WTC11 (cell line): ENCODE measurements at regions not wholly inside any gene's neighbourhood (a gene's known extent, or its start where the extent isn't known, plus 50 kb on each side); places are given as distances from the start of the nearest gene placed in this dataset.

Experiments
- ATAC-seq: fragments of 200-7000 bp; cut with Tn5 transposase; 2 replicates; pipeline ENCODE4 v1.10.0; 2021; ENCODE audit warnings: mild to moderate bottlenecking, moderate library complexity
- CTCF ChIA-PET: fragments of 300-600 bp; sonication (Branson Sonifier 250); formaldehyde crosslinking; loops from one replicate; lab custom pipeline; 2021; ENCODE audit warnings: antibody characterized with exemption; lab: Charles Lee
- POLR2A ChIA-PET: fragments of 350-600 bp; sonication (Branson Sonifier 250); formaldehyde crosslinking; loops from one replicate; lab custom pipeline; 2021; ENCODE audit warnings: antibody characterized with exemption; lab: Charles Lee
- DNase-seq: peaks from one replicate; pipeline ENCODE4 v3.0.0; 2021; ENCODE audit warnings: low spot score
- H3K27ac Mint-ChIP-seq: 2 replicates; pipeline ENCODE4 v1.8.0; 2021; ENCODE audit warnings: mixed read lengths
- H3K27me3 Mint-ChIP-seq: 2 replicates; pipeline ENCODE4 v1.8.0; 2021; ENCODE audit warnings: low read depth, mild to moderate bottlenecking, moderate library complexity, mixed read lengths
- H3K36me3 Mint-ChIP-seq: 2 replicates; pipeline ENCODE4 v1.8.0; 2021; ENCODE audit warnings: mixed read lengths
- H3K4me1 Mint-ChIP-seq: 2 replicates; pipeline ENCODE4 v1.8.0; 2022; ENCODE audit warnings: mixed read lengths
- H3K4me3 Mint-ChIP-seq: 2 replicates; pipeline ENCODE4 v1.8.0; 2021; ENCODE audit warnings: mild to moderate bottlenecking, moderate library complexity, mixed read lengths
- H3K9me3 Mint-ChIP-seq: 2 replicates; pipeline ENCODE4 v1.8.0; 2021; ENCODE audit warnings: mixed read lengths
- CREB1 ChIP-seq: sonication (generic); formaldehyde crosslinking; IDR thresholded peaks from 2 replicates; pipeline ENCODE4 v1.8.0; 2023; ENCODE audit warnings: mild to moderate bottlenecking, missing genetic modification reagents
- E2F4 ChIP-seq: sonication (generic); formaldehyde crosslinking; IDR thresholded peaks from 2 replicates; pipeline ENCODE4 v1.8.1; 2022; ENCODE audit warnings: low read depth, mild to moderate bottlenecking, moderate library complexity, missing genetic modification reagents, borderline replicate concordance
- E2F5 ChIP-seq: sonication (generic); formaldehyde crosslinking; IDR thresholded peaks from 2 replicates; pipeline ENCODE4 v1.8.1; 2022; ENCODE audit warnings: mild to moderate bottlenecking, moderate library complexity, missing genetic modification reagents
- FOXJ3 ChIP-seq: sonication (generic); formaldehyde crosslinking; IDR thresholded peaks from 2 replicates; pipeline ENCODE4 v1.9.0; 2021; ENCODE audit warnings: missing genetic modification reagents, mild to moderate bottlenecking, borderline replicate concordance
- GABPB1 ChIP-seq: sonication (generic); formaldehyde crosslinking; IDR thresholded peaks from 2 replicates; pipeline ENCODE4 v1.8.1; 2023; ENCODE audit warnings: mild to moderate bottlenecking, missing genetic modification reagents
- GTF2I ChIP-seq: fragments of 250-450 bp; sonication (Bioruptor Pico); conservative IDR thresholded peaks from 2 replicates; pipeline ENCODE4 v1.4.0; 2021; ENCODE audit warnings: mild to moderate bottlenecking
- IRF2 ChIP-seq: sonication (generic); formaldehyde crosslinking; IDR thresholded peaks from 2 replicates; pipeline ENCODE4 v1.8.0; 2022; ENCODE audit warnings: low read depth, missing genetic modification reagents, borderline replicate concordance
- JAZF1 ChIP-seq: fragments of 250-450 bp; sonication (Bioruptor Pico); IDR thresholded peaks from 2 replicates; pipeline ENCODE4 v1.9.0; 2021; ENCODE audit warnings: moderate library complexity, mild to moderate bottlenecking, inconsistent platforms
- KAT7 ChIP-seq: sonication (generic); formaldehyde crosslinking; IDR thresholded peaks from 2 replicates; pipeline ENCODE4 v1.8.1; 2023; ENCODE audit warnings: missing genetic modification reagents, mild to moderate bottlenecking, borderline replicate concordance
- MXD4 ChIP-seq: fragments of 250-450 bp; sonication (Bioruptor Pico); IDR thresholded peaks from 2 replicates; pipeline ENCODE4 v1.8.0; 2021; ENCODE audit warnings: mild to moderate bottlenecking, moderate library complexity, borderline replicate concordance
- NFYB ChIP-seq: sonication (generic); formaldehyde crosslinking; conservative IDR thresholded peaks from 2 replicates; pipeline ENCODE4 v1.8.0; 2022; ENCODE audit warnings: low read depth, missing genetic modification reagents
- OVOL2 ChIP-seq: fragments of 250-450 bp; sonication (Bioruptor Pico); IDR thresholded peaks from 2 replicates; pipeline ENCODE4 v1.9.0; 2021; ENCODE audit warnings: mild to moderate bottlenecking, borderline replicate concordance
- PREB ChIP-seq: sonication (generic); formaldehyde crosslinking; IDR thresholded peaks from 2 replicates; pipeline ENCODE4 v1.8.1; 2022; ENCODE audit warnings: mild to moderate bottlenecking, missing genetic modification reagents, moderate library complexity, borderline replicate concordance
- PRRX2 ChIP-seq: fragments of 250-450 bp; sonication (Bioruptor Pico); IDR thresholded peaks from 2 replicates; pipeline ENCODE4 v1.8.0; 2021; ENCODE audit warnings: mild to moderate bottlenecking
- RELA ChIP-seq: sonication (generic); formaldehyde crosslinking; IDR thresholded peaks from 2 replicates; pipeline ENCODE4 v1.8.1; 2022; ENCODE audit warnings: missing genetic modification reagents, mild to moderate bottlenecking, borderline replicate concordance
- SMAD3 ChIP-seq: sonication (generic); formaldehyde crosslinking; IDR thresholded peaks from 2 replicates; pipeline ENCODE4 v1.8.0; 2022; ENCODE audit warnings: missing genetic modification reagents, mild to moderate bottlenecking, borderline replicate concordance
- SP1 ChIP-seq: sonication (generic); formaldehyde crosslinking; conservative IDR thresholded peaks from 2 replicates; pipeline ENCODE4 v1.8.1; 2022; ENCODE audit warnings: missing genetic modification reagents
- TEAD1 ChIP-seq: sonication (generic); formaldehyde crosslinking; IDR thresholded peaks from 2 replicates; pipeline ENCODE4 v1.8.0; 2022; ENCODE audit warnings: mild to moderate bottlenecking, missing genetic modification reagents
- TEAD4 ChIP-seq: sonication (generic); formaldehyde crosslinking; IDR thresholded peaks from 2 replicates; pipeline ENCODE4 v1.8.0; 2022; ENCODE audit warnings: mild to moderate bottlenecking, missing genetic modification reagents
- USF1 ChIP-seq: sonication (generic); formaldehyde crosslinking; IDR thresholded peaks from 2 replicates; pipeline ENCODE4 v1.8.0; 2022; ENCODE audit warnings: mild to moderate bottlenecking, missing genetic modification reagents
- USF2 ChIP-seq: sonication (generic); formaldehyde crosslinking; IDR thresholded peaks from 2 replicates; pipeline ENCODE4 v1.8.1; 2023; ENCODE audit warnings: mild to moderate bottlenecking, missing genetic modification reagents, moderate library complexity
- ZBTB21 ChIP-seq: sonication (generic); formaldehyde crosslinking; IDR thresholded peaks from 2 replicates; pipeline ENCODE4 v1.8.1; 2023; ENCODE audit warnings: mild to moderate bottlenecking, missing genetic modification reagents, borderline replicate concordance
- ZNF138 ChIP-seq: sonication (generic); formaldehyde crosslinking; conservative IDR thresholded peaks from 2 replicates; pipeline ENCODE4 v1.8.1; 2022; ENCODE audit warnings: mild to moderate bottlenecking, moderate library complexity, missing genetic modification reagents
- ZNF232 ChIP-seq: sonication (generic); formaldehyde crosslinking; IDR thresholded peaks from 2 replicates; pipeline ENCODE4 v1.8.0; 2022; ENCODE audit warnings: mild to moderate bottlenecking, missing genetic modification reagents
- ZNF396 ChIP-seq: fragments of 250-450 bp; sonication (Bioruptor Pico); IDR thresholded peaks from 2 replicates; pipeline ENCODE4 v1.8.0; 2021; ENCODE audit warnings: mild to moderate bottlenecking, moderate library complexity, borderline replicate concordance
- ZNF532 ChIP-seq: fragments of 250-450 bp; sonication (Bioruptor Pico); IDR thresholded peaks from 2 replicates; pipeline ENCODE4 v1.9.0; 2021; ENCODE audit warnings: mild to moderate bottlenecking, borderline replicate concordance

- H3K4me1 Mint-ChIP-seq = peaks cover 27% of the 10 kb centered on the region
- peaks cover 4% of the 10 kb centered on the region for H3K9me3 Mint-ChIP-seq
- CTCF ChIA-PET = no interaction called here
- H3K27ac Mint-ChIP-seq = peak overlapping the region; percentile 22; the same call in 1 of the 2 replicates
- H3K27me3 Mint-ChIP-seq = no peaks in the 10 kb centered on the region
- DNase-seq (no peak), ATAC-seq (peak; percentile 61)
- H3K4me3 Mint-ChIP-seq = no peak overlapping the region
- TF ChIP-seq ZBTB21 (no peak), MXD4 (no peak), CREB1 (CRISPR knock-in tag) (no peak), SMAD3 (CRISPR knock-in tag) (no peak), SP1 (CRISPR knock-in tag) (no peak), KAT7 (CRISPR knock-in tag) (no peak), PREB (CRISPR knock-in tag) (no peak), TEAD1 (CRISPR knock-in tag) (no peak), FOXJ3 (no peak), JAZF1 (CRISPR knock-in tag) (no peak), ZNF232 (CRISPR knock-in tag) (no peak), RELA (CRISPR knock-in tag) (no peak), ZNF396 (CRISPR knock-in tag) (no peak), USF1 (no peak), TEAD4 (CRISPR knock-in tag) (no peak)
- no peaks in the 10 kb centered on the region for H3K36me3 Mint-ChIP-seq
- POLR2A ChIA-PET = no interaction called here
Measured at GRCh38 chr6:134493789-134494188, 175.9 kb upstream of the SGK1 start.

- TF ChIP-seq NFYB = no peak
- no peak for TF ChIP-seq GABPB1 (CRISPR knock-in tag)
- no peak for TF ChIP-seq GTF2I (CRISPR knock-in tag)
- TF ChIP-seq PRRX2 = no peak
- no peak for TF ChIP-seq OVOL2 (CRISPR knock-in tag)
- TF ChIP-seq IRF2 (CRISPR knock-in tag) = no peak
- no peak for TF ChIP-seq ZNF396 (CRISPR knock-in tag)
- TF ChIP-seq ZNF532 (CRISPR knock-in tag) = no peak
- no peak for TF ChIP-seq CREB1 (CRISPR knock-in tag)
- no peak for TF ChIP-seq E2F5 (CRISPR knock-in tag)
- TF ChIP-seq E2F4 (CRISPR knock-in tag) = no peak
- no peak for TF ChIP-seq ZNF138 (CRISPR knock-in tag)
- no peak for TF ChIP-seq USF2 (CRISPR knock-in tag)
- ATAC-seq (no peak), DNase-seq (no peak)
- Mint-ChIP-seq H3K4me1 (peaks cover 27% of the 10 kb centered on the region), H3K4me3 (no peak overlapping the region), H3K27ac (no peak overlapping the region), H3K36me3 (no peaks in the 10 kb centered on the region), H3K27me3 (no peaks in the 10 kb centered on the region), H3K9me3 (peaks cover 10% of the 10 kb centered on the region)
- CTCF ChIA-PET = no interaction called here
- POLR2A ChIA-PET = no interaction called here
Measured at GRCh38 chr6:134491477-134491876, 173.6 kb upstream of the SGK1 start.
